AG09319 (cell line): ENCODE measurements at regions not wholly inside any gene's neighbourhood (a gene's known extent, or its start where the extent isn't known, plus 50 kb on each side); places are given as distances from the start of the nearest gene placed in this dataset.

ENCODE experiments used
- DNase-seq: peaks from one replicate; pipeline ENCODE4 v3.0.0-alpha.2; 2010; ENCODE audit warnings: low read depth; ENCODE audit errors: extremely low read depth
- CTCF ChIP-seq: IDR thresholded peaks from 2 replicates; pipeline ENCODE4 v1.5.1; 2011; ENCODE audit warnings: low read depth, mild to moderate bottlenecking, inconsistent platforms, low read length, moderate library complexity

- TF ChIP-seq CTCF: no peak
- no peak for DNase-seq
Observed at GRCh38 chr6:147728903-147729302, 220.4 kb downstream of the SAMD5 start.

- DNase-seq: no peak
- no peak for TF ChIP-seq CTCF
Observed at GRCh38 chr6:147733686-147734085, 225.2 kb downstream of the SAMD5 start.

- DNase-seq: no peak
- TF ChIP-seq CTCF: no peak
Observed at GRCh38 chr6:147734151-147734550, 225.7 kb downstream of the SAMD5 start.

GRCh38 chr6:147735924-147736323 is 227.4 kb downstream of the SAMD5 start:
- DNase-seq: no peak
- TF ChIP-seq CTCF: no peak

- no peak for DNase-seq
- TF ChIP-seq CTCF: no peak
Observed at GRCh38 chr6:147737115-147737514, 228.6 kb downstream of the SAMD5 start.

- no peak for DNase-seq
- TF ChIP-seq CTCF: no peak
Observed at GRCh38 chr6:147738099-147738498, 229.6 kb downstream of the SAMD5 start.

- no peak for TF ChIP-seq CTCF
- peak; percentile 23 for DNase-seq
Observed at GRCh38 chr6:147738516-147739162, 230.1 kb downstream of the SAMD5 start.
